ENCODE measurements at regions not wholly inside any gene's neighbourhood (a gene's known extent, or its start where the extent isn't known, plus 50 kb on each side); places are given as distances from the start of the nearest gene placed in this dataset.
A peak's percentile ranks its signal among the peaks of the same experiment; 100 is the strongest.
"Not testable (repeated sequence)": the region's sequence is repeated elsewhere in the genome, so short reads cannot be mapped to it uniquely, and the experiment has no call there.

DNA sequence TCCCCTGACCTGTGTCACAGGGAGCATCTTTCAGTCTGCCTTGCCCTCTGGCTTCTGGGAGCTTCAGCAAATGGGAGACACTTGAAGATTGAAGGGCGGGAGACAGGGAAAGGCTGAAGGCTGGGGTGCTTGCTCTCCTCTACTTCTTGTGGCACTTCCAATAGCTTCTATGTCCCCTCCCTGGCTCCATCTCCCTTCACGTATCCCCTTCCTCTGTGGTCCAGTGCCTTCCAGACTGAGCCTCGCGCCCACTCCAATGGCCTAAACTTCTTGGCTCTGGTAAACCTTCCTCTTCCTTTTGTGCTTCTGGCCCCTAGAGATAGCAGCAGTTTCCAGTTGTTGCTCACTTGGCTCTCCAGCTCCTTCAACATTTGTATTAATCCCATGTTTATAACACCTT is 69.8 kb upstream of the TOPAZ1 start:
- DNase-seq = no peak

DNA sequence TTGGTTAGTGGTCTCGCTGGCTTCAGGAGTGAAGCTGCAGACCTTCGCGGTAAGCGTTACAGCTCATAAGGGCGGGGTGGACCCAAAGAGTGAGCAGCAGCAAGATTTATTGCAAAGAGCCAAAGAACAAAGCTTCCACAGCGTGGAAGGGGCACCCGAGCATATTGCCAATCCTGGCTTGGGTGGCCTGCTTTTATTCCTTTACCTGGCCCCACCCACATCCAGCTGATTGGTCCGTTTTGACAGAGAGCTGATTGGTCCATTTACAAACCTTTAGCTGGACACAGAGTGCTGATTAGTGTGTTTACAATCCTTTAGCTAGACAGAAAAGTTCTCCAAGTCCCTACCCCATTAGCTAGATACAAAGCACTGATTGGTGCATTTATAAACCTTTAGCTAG is 69.0 kb upstream of the TOPAZ1 start:
- not testable (repeated sequence) for DNase-seq

DNA sequence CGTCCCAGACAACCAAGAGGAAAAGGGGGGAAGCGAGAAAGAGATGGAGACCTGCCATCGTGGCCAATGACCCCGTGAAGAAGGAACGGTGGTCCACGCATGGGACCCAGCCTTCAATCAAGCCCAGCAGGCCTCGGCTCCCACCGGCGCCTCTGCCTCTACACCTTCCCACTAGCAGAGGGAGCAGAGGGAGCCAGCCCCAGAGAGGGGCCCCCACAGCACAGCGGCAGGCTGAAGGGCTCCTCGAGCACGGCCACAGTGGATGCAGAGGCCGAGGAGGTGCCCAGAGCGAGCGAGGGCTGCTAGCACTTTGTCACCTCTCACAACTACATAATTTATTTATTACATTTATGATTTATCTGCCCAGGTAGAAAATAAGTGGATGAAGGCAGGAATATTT is 68.4 kb upstream of the TOPAZ1 start:
- DNase-seq = no peak

DNA sequence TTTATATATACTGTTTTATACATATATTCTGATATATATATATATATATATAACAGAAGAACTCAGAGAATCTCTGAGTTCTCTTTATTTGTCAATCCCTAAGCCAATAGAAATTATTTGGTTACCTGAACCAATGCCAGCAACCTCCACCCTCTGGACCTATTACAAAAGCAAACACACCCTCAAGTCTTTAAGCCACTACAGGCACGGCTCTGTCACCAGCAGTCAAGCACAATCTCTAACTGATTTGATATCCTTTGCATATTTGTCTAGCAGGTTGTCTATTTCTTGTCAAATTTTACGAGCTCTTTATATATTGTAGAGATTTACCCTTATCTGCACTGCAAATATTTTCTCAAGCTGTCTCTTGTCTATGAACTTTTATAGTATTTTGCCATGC is 66.6 kb upstream of the TOPAZ1 start:
- DNase-seq = no peak

DNA sequence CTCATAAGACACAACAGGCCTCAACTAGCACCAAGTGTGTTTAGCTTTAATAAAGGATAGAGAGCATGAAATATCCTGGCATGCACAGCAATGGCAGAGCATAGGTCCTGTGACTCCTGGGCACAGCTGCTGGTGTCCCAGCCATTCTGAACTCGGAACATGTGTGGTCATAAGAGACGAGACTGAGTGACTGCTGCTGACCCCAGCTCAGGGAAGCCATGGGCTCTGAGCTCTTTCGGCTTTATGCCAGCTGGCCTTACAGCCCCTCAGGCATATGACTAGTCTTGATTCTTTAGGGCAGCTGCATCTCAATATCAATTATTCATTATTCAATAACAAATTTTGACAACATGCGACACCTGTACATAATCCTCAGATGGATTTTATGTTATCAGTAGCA is 62.4 kb upstream of the TOPAZ1 start:
- peak; percentile 49 for DNase-seq

DNA sequence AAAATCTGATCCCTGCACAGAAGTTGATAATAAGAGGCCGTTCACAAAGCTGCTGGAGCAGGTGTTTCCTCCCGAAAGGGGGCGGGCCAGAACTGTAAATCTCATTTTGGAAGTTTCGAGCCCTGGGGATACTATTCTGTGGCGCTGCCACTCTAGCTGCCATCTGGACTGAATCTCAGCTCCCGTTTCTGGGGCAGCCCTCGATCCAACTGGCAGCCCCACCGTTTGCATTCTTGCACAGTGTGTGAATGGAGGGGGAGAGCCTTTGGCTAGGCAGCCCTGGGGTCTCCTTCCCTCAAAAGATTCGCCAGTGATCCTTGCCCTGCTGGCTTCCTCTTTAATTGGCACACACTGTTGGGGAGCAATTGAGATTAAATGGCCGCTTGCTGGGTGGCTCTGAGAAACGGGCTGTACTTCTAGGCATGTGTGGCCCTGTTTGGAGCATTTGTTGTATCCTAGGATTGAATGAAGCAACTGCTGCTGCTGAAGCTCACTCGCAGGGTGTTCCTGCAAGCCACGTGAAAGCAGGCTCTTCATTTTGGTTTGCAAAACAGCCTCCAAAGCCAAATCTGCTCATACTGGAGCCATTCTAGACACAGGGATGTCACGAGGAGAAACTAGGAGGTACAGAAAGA is 57.2 kb upstream of the TOPAZ1 start:
- peak; percentile 43 for DNase-seq

DNA sequence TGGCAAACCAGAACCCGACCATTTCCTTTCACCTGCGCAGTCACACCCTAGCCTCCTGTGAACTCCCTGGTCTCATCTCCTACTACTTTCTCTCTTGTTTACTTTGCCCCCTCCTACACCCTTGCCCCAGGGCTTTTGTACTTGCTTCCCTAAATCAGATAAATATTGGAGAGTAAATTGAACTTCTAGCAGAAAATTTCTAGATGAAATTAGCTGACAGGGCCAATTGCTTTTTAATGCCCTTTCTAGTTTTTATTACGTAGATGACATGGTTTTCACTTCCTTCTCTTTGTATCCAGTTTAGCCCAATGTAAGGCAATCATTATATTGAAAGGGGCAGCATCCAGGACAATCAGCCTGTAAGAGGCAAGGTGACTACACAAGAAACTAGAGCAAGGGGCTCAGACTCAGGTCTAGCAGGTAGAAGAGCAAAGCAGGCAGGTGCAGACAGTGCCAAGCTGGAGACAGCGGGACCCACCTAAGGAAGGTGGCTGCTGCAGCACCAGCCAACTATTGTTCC is 56.2 kb upstream of the TOPAZ1 start:
- DNase-seq = no peak

DNA sequence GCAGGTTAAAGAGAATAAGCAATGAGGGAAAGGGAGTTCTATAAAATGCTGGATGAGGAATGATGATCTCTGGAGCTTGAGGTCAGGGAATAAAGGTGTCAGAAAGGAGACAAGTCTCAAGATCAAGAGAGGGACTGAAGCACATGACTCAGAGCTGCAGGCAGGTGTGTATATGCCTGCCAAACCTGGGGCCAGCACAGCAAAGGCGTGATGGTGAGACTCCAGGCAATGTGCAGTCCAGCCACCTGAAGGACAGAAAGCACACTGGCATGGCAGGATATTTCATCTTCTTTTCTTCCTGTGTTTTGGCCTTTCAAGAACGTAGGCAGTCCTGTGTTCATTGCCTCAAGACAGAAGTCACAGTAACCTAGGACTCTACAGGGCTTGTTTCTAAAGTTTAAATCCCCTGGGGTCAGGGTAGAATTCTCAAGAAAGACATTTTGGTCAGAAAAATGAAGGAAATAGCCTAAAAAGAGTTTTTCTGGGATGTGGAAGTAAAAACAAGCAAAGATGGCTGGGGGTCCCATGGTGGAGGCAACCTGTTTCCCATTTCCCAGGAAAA is 55.5 kb upstream of the TOPAZ1 start:
- DNase-seq = no peak

DNA sequence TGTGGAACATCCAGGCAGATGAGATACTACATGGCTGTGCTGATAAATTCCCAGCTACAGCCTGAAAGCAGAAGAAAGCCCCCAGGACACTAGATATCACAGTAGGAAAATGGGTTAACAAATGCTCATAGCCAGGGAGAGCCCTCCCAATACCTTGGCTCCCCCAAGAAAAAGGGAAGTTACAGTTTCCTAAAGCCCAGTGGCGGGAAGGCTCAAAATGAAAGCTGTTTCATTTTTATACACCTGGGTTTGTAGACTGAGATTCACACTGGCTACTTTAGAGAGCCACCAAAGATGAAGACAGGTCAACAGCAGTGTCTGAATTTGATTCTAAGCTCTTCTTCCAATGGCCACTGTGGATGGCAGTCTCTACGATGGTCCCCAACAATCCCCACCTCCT is 55.0 kb upstream of the TOPAZ1 start:
- no peak for DNase-seq

Measured in right forelimb (tissue), 1 donor.